AML-193 (cell line): ENCODE measurements at regions not wholly inside any gene's neighbourhood (a gene's known extent, or its start where the extent isn't known, plus 50 kb on each side); places are given as distances from the start of the nearest gene placed in this dataset.
"Not testable (repeated sequence)": the region's sequence is repeated elsewhere in the genome, so short reads cannot be mapped to it uniquely, and the experiment has no call there.

Experiments
- DNase-seq, 2 experiments: peaks; one replicate each; lab custom pipeline; 2025; lab: John Stamatoyannopoulos, UW

- no peak for DNase-seq
Observed at GRCh38 chrX:6990552-6991193, 156.8 kb upstream of the STS start.

GRCh38 chrX:6989858-6990257, 157.7 kb upstream of the STS start:
- no peak for DNase-seq

GRCh38 chrX:6988694-6989093, 158.8 kb upstream of the STS start:
- DNase-seq = not testable (repeated sequence)

- no peak for DNase-seq
Observed at GRCh38 chrX:6986915-6987314, 160.6 kb upstream of the STS start.

GRCh38 chrX:6985537-6985936, 162.0 kb upstream of the STS start:
- no peak for DNase-seq

- no peak for DNase-seq
Observed at GRCh38 chrX:6983207-6983955, 164.1 kb upstream of the STS start.

- no peak for DNase-seq
Observed at GRCh38 chrX:6981718-6982406, 165.7 kb upstream of the STS start.

GRCh38 chrX:6980981-6981380, 166.5 kb upstream of the STS start:
- no peak for DNase-seq

GRCh38 chrX:6968231-6968630, 179.3 kb upstream of the STS start:
- no peak for DNase-seq

GRCh38 chrX:6965729-6966128, 181.8 kb upstream of the STS start:
- DNase-seq = no peak

- DNase-seq = no peak
Observed at GRCh38 chrX:6962006-6962355, 185.5 kb upstream of the STS start.

- DNase-seq = no peak
Observed at GRCh38 chrX:6961286-6962005, 186.1 kb upstream of the STS start.

GRCh38 chrX:6959006-6959405, 188.5 kb upstream of the STS start:
- DNase-seq = no peak

- no peak for DNase-seq
Observed at GRCh38 chrX:6954836-6955235, 192.7 kb upstream of the STS start.

GRCh38 chrX:6946168-6946567, 201.3 kb upstream of the STS start:
- no peak for DNase-seq

- DNase-seq = no peak
Observed at GRCh38 chrX:6941041-6941440, 206.5 kb upstream of the STS start.

- DNase-seq = not testable (repeated sequence)
Observed at GRCh38 chrX:6932942-6933341, 214.6 kb upstream of the STS start.

GRCh38 chrX:6930307-6930849, 217.1 kb upstream of the STS start:
- DNase-seq = no peak

GRCh38 chrX:6924443-6925077, 223.0 kb upstream of the STS start:
- no peak for DNase-seq

- DNase-seq = no peak
Observed at GRCh38 chrX:6917666-6918065, 229.8 kb upstream of the STS start.

GRCh38 chrX:6910218-6910617, 237.3 kb upstream of the STS start:
- DNase-seq = no peak

GRCh38 chrX:6909396-6909795, 238.1 kb upstream of the STS start:
- DNase-seq = no peak
